Spleen (tissue), 7 donors: ENCODE measurements at regions not wholly inside any gene's neighbourhood (a gene's known extent, or its start where the extent isn't known, plus 50 kb on each side); places are given as distances from the start of the nearest gene placed in this dataset.
"Not testable (repeated sequence)": the region's sequence is repeated elsewhere in the genome, so short reads cannot be mapped to it uniquely, and the experiment has no call there.

Experiments used
- POLR2A ChIP-seq, 3 donors: fragments of 450-650 bp; IDR thresholded peaks; one replicate each; pipeline ENCODE4 v1.5.1; 2017; ENCODE audit warnings: antibody characterized with exemption in 3 of 3, mild to moderate bottlenecking in 1 of 3
- POLR2AphosphoS5 ChIP-seq, 3 donors: sonication (generic); formaldehyde crosslinking; IDR thresholded peaks; one replicate each; pipeline ENCODE4 v1.5.1; 2017; ENCODE audit warnings: antibody characterized with exemption in 3 of 3
- TF ChIP-seq, protein P1 (sequence below), 11 experiments: fragments of 200-600 bp in 7 of 11; fragments of 450-650 bp in 4 of 11; sonication (generic) in 4 of 11; IDR thresholded peaks in 8 of 11; conservative IDR thresholded peaks in 3 of 11; 1 replicate in 7 of 11; 2 replicates in 4 of 11; pipeline versions ENCODE4 v1.4.0 to v1.8.0; 2016 to 2021; ENCODE audit warnings: antibody characterized with exemption in 11 of 11, inconsistent platforms in 4 of 11, mild to moderate bottlenecking in 1 of 11
- donor health status: DM: no; HTN: no; CAD: no; lungs with moderate emphysema.
- donor health status: DM: no; HTN: no; CAD: no.
- donor health status: DM: no; HTN: no; CAD: no.

DNA sequence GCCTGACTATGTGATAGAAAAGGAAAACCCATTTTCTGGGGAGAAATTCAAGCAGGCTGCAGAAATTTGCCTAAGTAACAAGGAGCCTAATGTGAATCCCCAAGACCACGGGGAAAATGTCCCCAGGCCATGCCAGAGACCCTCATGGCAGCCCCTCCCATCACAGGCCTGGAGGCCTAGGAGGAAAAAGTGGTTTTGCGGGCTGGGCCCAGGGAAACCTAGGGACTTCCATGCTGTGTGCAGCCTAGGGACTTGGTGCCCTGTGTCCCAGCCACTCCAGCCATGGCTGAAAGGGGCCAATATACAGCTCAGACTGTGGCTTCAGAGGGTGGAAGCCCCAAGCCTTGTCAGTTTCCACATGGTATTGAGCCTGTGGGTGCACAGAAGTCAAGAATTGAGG is 79.7 kb upstream of the NDN start:
- TF ChIP-seq POLR2A, POLR2AphosphoS5 (IDR thresholded peaks at IDR 0.05): not testable (repeated sequence)
- TF ChIP-seq, protein P1, sequence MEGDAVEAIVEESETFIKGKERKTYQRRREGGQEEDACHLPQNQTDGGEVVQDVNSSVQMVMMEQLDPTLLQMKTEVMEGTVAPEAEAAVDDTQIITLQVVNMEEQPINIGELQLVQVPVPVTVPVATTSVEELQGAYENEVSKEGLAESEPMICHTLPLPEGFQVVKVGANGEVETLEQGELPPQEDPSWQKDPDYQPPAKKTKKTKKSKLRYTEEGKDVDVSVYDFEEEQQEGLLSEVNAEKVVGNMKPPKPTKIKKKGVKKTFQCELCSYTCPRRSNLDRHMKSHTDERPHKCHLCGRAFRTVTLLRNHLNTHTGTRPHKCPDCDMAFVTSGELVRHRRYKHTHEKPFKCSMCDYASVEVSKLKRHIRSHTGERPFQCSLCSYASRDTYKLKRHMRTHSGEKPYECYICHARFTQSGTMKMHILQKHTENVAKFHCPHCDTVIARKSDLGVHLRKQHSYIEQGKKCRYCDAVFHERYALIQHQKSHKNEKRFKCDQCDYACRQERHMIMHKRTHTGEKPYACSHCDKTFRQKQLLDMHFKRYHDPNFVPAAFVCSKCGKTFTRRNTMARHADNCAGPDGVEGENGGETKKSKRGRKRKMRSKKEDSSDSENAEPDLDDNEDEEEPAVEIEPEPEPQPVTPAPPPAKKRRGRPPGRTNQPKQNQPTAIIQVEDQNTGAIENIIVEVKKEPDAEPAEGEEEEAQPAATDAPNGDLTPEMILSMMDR (IDR thresholded peaks at IDR 0.05 in 8 of 11, conservative IDR thresholded peaks at IDR 0.05 in 3 of 11), result not testable (repeated sequence)
